ENCODE measurements at regions not wholly inside any gene's neighbourhood (a gene's known extent, or its start where the extent isn't known, plus 50 kb on each side); places are given as distances from the start of the nearest gene placed in this dataset.

DNA sequence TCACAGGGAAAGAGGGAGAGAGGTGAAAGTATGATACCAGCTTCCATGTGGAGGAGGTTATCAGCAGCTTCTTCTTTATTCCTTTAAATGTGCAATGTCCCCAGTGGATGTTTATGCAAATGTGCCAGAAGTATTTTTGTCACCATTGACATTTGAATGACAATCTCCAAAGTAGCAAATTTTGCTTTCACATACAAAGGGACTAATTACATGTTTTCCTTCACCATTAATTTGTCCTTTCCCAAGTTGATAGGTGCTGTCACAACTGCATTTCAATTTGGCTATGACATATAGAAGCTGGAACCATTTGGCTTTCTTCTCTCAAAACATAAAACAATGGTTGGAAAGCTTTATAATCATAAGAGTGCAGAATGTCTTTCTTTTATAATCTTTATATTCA is 469.0 kb upstream of the NWD2 start:
- Histone ChIP-seq H3K9me3 (ENCODE audit: control insufficient read depth in 1 of 2, insufficient read depth in 1 of 2, low read length in 2 of 2) (peaks cover 0 to 5% of the 10 kb centered on the region in 2 experiments), H3K36me3 (ENCODE audit: insufficient read depth, low read length) (no peaks in the 10 kb centered on the region), H3K4me3 (ENCODE audit: low read length) (no peak overlapping the region), H3K27me3 (ENCODE audit: control insufficient read depth in 1 of 2, insufficient read depth in 2 of 2, low read length in 2 of 2) (no peaks in the 10 kb centered on the region), H3K4me1 (ENCODE audit: insufficient read depth, low read length) (no peaks in the 10 kb centered on the region), H3K27ac (ENCODE audit: low read depth in 1 of 2, low read length in 2 of 2) (no peak overlapping the region)
- Mint-ChIP-seq H3K27me3 (no peaks in the 10 kb centered on the region), H3K27ac (no peak overlapping the region), H3K4me3 (no peak overlapping the region), H3K4me1 (ENCODE audit: low read depth) (no peaks in the 10 kb centered on the region), H3K9me3 (no peaks in the 10 kb centered on the region), H3K36me3 (ENCODE audit: low read depth) (no peaks in the 10 kb centered on the region)
- ChIA-PET POLR2A (no interaction called here), CTCF (no interaction called here)
- TF ChIP-seq, protein P1, sequence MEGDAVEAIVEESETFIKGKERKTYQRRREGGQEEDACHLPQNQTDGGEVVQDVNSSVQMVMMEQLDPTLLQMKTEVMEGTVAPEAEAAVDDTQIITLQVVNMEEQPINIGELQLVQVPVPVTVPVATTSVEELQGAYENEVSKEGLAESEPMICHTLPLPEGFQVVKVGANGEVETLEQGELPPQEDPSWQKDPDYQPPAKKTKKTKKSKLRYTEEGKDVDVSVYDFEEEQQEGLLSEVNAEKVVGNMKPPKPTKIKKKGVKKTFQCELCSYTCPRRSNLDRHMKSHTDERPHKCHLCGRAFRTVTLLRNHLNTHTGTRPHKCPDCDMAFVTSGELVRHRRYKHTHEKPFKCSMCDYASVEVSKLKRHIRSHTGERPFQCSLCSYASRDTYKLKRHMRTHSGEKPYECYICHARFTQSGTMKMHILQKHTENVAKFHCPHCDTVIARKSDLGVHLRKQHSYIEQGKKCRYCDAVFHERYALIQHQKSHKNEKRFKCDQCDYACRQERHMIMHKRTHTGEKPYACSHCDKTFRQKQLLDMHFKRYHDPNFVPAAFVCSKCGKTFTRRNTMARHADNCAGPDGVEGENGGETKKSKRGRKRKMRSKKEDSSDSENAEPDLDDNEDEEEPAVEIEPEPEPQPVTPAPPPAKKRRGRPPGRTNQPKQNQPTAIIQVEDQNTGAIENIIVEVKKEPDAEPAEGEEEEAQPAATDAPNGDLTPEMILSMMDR (IDR thresholded peaks at IDR 0.05), result no peak
- DNase-seq (no peak), ATAC-seq (ENCODE audit: poor library complexity) (no peak)
- intact Hi-C loops (cut with DNase I, micrococcal nuclease), result no loop called here

DNA sequence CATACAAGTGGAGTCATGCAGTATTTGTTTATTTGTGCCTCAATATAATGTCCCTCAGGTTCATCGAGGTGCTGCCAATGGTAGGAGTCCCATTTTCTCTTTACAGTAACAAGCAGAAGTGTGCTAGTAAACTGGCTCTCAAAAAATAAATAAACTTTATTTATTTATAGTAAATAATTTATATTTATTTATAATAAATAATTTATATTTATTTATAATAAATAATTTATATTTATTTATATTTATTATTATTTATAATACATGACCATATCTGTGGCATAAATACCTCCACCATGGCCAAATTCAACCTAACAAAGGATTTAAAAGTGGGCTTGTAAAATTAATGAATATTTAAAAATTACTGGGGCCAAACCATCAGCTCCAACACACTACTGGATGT is 464.9 kb upstream of the NWD2 start:
- ATAC-seq (ENCODE audit: poor library complexity) (no peak), DNase-seq (no peak)
- POLR2A ChIA-PET, result no interaction called here
- H3K27me3 ChIP-seq (ENCODE audit: control insufficient read depth in 1 of 2, insufficient read depth in 2 of 2, low read length in 2 of 2), result no peaks in the 10 kb centered on the region
- Mint-ChIP-seq H3K9me3 (no peaks in the 10 kb centered on the region), H3K27ac (no peak overlapping the region), H3K27me3 (no peaks in the 10 kb centered on the region), H3K36me3 (ENCODE audit: low read depth) (no peaks in the 10 kb centered on the region), H3K4me3 (no peak overlapping the region), H3K4me1 (ENCODE audit: low read depth) (no peaks in the 10 kb centered on the region)
- no peaks in the 10 kb centered on the region for H3K36me3 ChIP-seq (ENCODE audit: insufficient read depth, low read length)
- H3K27ac ChIP-seq (ENCODE audit: low read depth in 1 of 2, low read length in 2 of 2), result no peak overlapping the region
- H3K4me3 ChIP-seq (ENCODE audit: low read length), result no peak overlapping the region
- intact Hi-C loops (cut with DNase I, micrococcal nuclease), result no loop called here
- CTCF ChIA-PET, result no interaction called here
- peaks cover 0 to 5% of the 10 kb centered on the region in 2 experiments for H3K9me3 ChIP-seq (ENCODE audit: control insufficient read depth in 1 of 2, insufficient read depth in 1 of 2, low read length in 2 of 2)
- no peaks in the 10 kb centered on the region for H3K4me1 ChIP-seq (ENCODE audit: insufficient read depth, low read length)
- TF ChIP-seq, protein P1 (IDR thresholded peaks at IDR 0.05), result no peak

DNA sequence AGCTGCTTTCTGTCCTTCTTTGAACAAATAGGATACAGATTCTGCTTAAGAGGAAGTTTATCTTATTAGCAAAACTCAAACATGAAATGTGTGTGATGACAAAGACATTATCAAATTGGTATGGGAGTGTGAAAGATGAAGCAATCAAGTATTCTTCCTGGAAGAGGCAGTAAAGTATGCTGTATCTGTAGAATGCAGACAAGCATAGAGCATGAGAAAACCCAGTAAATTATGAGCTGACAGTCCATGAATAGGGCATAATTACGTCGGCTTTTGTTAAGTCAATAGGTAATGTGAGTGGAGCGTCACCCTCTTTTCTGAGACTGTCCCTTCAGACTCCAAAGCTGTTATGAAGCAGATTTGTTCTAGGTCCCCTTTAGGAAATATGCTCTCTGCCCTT is 458.6 kb upstream of the NWD2 start:
- H3K9me3 Mint-ChIP-seq, result no peaks in the 10 kb centered on the region
- TF ChIP-seq, protein P1 (IDR thresholded peaks at IDR 0.05), result no peak
- intact Hi-C loops (cut with DNase I, micrococcal nuclease), result no loop called here
- Histone ChIP-seq H3K9me3 (ENCODE audit: control insufficient read depth in 1 of 2, insufficient read depth in 1 of 2, low read length in 2 of 2) (no peaks in the 10 kb centered on the region), H3K4me1 (ENCODE audit: insufficient read depth, low read length) (no peaks in the 10 kb centered on the region), H3K4me3 (ENCODE audit: low read length) (no peak overlapping the region), H3K27me3 (ENCODE audit: control insufficient read depth in 1 of 2, insufficient read depth in 2 of 2, low read length in 2 of 2) (no peaks in the 10 kb centered on the region), H3K36me3 (ENCODE audit: insufficient read depth, low read length) (no peaks in the 10 kb centered on the region), H3K27ac (ENCODE audit: low read depth in 1 of 2, low read length in 2 of 2) (no peak overlapping the region)
- ChIA-PET POLR2A (no interaction called here), CTCF (no interaction called here)
- no peak overlapping the region for H3K27ac Mint-ChIP-seq
- H3K36me3 Mint-ChIP-seq (ENCODE audit: low read depth), result no peaks in the 10 kb centered on the region
- no peaks in the 10 kb centered on the region for H3K27me3 Mint-ChIP-seq
- DNase-seq (no peak), ATAC-seq (ENCODE audit: poor library complexity) (no peak)
- H3K4me3 Mint-ChIP-seq, result no peak overlapping the region
- no peaks in the 10 kb centered on the region for H3K4me1 Mint-ChIP-seq (ENCODE audit: low read depth)

Data from CD4-positive, alpha-beta T cell (primary cell).